ENCODE measurements at regions not wholly inside any gene's neighbourhood (a gene's known extent, or its start where the extent isn't known, plus 50 kb on each side); places are given as distances from the start of the nearest gene placed in this dataset.

DNA sequence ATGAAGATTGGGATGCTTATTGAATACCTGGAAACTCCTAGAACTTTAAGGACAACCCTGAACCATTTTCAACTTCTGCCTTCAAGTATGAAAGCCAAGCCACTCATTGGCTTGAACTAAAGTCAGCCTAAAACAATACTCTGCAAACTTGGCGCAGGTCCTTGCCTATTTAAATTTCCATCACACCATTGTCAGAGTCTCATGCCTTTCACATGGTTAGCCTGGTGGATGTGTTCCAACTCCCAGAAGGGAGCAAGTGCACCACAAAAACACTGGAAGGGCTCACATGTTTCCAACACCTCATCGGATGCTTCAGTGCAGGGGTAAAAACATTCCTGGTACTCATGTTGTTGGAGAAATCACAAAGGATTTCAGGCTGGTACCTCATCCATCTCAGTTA, 511.6 kb upstream of the MDFIC2 start:
- TF ChIP-seq, protein P1, sequence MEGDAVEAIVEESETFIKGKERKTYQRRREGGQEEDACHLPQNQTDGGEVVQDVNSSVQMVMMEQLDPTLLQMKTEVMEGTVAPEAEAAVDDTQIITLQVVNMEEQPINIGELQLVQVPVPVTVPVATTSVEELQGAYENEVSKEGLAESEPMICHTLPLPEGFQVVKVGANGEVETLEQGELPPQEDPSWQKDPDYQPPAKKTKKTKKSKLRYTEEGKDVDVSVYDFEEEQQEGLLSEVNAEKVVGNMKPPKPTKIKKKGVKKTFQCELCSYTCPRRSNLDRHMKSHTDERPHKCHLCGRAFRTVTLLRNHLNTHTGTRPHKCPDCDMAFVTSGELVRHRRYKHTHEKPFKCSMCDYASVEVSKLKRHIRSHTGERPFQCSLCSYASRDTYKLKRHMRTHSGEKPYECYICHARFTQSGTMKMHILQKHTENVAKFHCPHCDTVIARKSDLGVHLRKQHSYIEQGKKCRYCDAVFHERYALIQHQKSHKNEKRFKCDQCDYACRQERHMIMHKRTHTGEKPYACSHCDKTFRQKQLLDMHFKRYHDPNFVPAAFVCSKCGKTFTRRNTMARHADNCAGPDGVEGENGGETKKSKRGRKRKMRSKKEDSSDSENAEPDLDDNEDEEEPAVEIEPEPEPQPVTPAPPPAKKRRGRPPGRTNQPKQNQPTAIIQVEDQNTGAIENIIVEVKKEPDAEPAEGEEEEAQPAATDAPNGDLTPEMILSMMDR (IDR thresholded peaks at IDR 0.05; ENCODE audit: low read length) = no peak
- no peak for TF ChIP-seq EZH2 (IDR thresholded peaks at IDR 0.05; ENCODE audit: borderline replicate concordance, low read length)

Data from OCI-LY1 (cell line).